A549 (cell line): ENCODE measurements at regions not wholly inside any gene's neighbourhood (a gene's known extent, or its start where the extent isn't known, plus 50 kb on each side); places are given as distances from the start of the nearest gene placed in this dataset.
A peak's percentile ranks its signal among the peaks of the same experiment; 100 is the strongest.

Experiments used
- BHLHE40 ChIP-seq: IDR thresholded peaks from 2 replicates; pipeline ENCODE4 v1.6.1; 2012; ENCODE audit warnings: low read depth, low read length, inconsistent platforms
- CBX2 ChIP-seq: fragments of 200-600 bp; sonication (generic); IDR thresholded peaks from 2 replicates; pipeline ENCODE4 v1.6.1; 2016; ENCODE audit warnings: low read depth, mild to moderate bottlenecking, borderline replicate concordance
- CBX8 ChIP-seq: fragments of 200-600 bp; sonication (generic); IDR thresholded peaks from 2 replicates; pipeline ENCODE4 v1.6.1; 2016
- HEYL ChIP-seq: fragments of 250-450 bp; sonication (Bioruptor Pico); IDR thresholded peaks from 2 replicates; pipeline ENCODE4 v1.8.0; 2021; ENCODE audit warnings: mild to moderate bottlenecking, moderate library complexity
- HOXA7 ChIP-seq: fragments of 250-450 bp; sonication (Bioruptor Pico); IDR thresholded peaks from 2 replicates; pipeline ENCODE4 v1.5.0; 2020; ENCODE audit warnings: mild to moderate bottlenecking, moderate library complexity
- HOXB13 ChIP-seq: fragments of 250-450 bp; sonication (Bioruptor Pico); IDR thresholded peaks from 2 replicates; pipeline ENCODE4 v1.5.0; 2020; ENCODE audit warnings: low read depth, mild to moderate bottlenecking, moderate library complexity
- KDM1A ChIP-seq: fragments of 200-600 bp; sonication (generic); IDR thresholded peaks from 2 replicates; pipeline ENCODE4 v1.6.1; 2016; ENCODE audit warnings: low read depth, mild to moderate bottlenecking
- MAFK ChIP-seq: fragments of 450-650 bp; IDR thresholded peaks from 2 replicates; pipeline ENCODE4 v1.6.1; 2014; ENCODE audit not compliant: partially characterized antibody
- MAZ ChIP-seq: fragments of 150-350 bp; IDR thresholded peaks from 2 replicates; pipeline ENCODE4 v1.6.1; 2014; ENCODE audit warnings: antibody characterized with exemption, low read depth, low read length, borderline replicate concordance
- MYC ChIP-seq: IDR thresholded peaks from 2 replicates; pipeline ENCODE4 v1.6.1; 2012; ENCODE audit warnings: mild to moderate bottlenecking, inconsistent platforms, low read length, improper control_type of control experiment, borderline replicate concordance
- NFE2L2 ChIP-seq: fragments of 150-350 bp; conservative IDR thresholded peaks from 2 replicates; pipeline ENCODE4 v1.6.1; 2014; ENCODE audit warnings: low read length
- NR3C1 ChIP-seq: fragments of >200 bp; sonication (Bioruptor Twin); formaldehyde crosslinking; IDR thresholded peaks from 3 replicates; pipeline ENCODE4 v1.6.1; 2017
- RAD21 ChIP-seq, 2 experiments: fragments of >200 bp in 1 of 2; sonication (Bioruptor Twin) in 1 of 2; formaldehyde crosslinking in 1 of 2; IDR thresholded peaks in 1 of 2; conservative IDR thresholded peaks in 1 of 2; 2 replicates in 1 of 2; 3 replicates in 1 of 2; pipeline ENCODE4 v1.6.1; 2012 to 2018; ENCODE audit warnings: inconsistent platforms in 1 of 2
- RARB ChIP-seq: fragments of 250-450 bp; sonication (Bioruptor Pico); IDR thresholded peaks from 2 replicates; pipeline ENCODE4 v1.8.0; 2021; ENCODE audit warnings: mild to moderate bottlenecking, moderate library complexity
- RFX5 ChIP-seq: fragments of 450-650 bp; IDR thresholded peaks from 2 replicates; pipeline ENCODE4 v1.7.1; 2014; ENCODE audit warnings: antibody characterized with exemption, mild to moderate bottlenecking, moderate library complexity
- RNF2 ChIP-seq: fragments of 200-600 bp; sonication (generic); IDR thresholded peaks from 2 replicates; pipeline ENCODE4 v1.6.1; 2016; ENCODE audit warnings: low read depth, mild to moderate bottlenecking, antibody characterized with exemption, moderate library complexity, borderline replicate concordance
- SREBF2 ChIP-seq: fragments of 450-650 bp; IDR thresholded peaks from 2 replicates; pipeline ENCODE4 v1.6.1; 2014; ENCODE audit warnings: mild to moderate bottlenecking, moderate library complexity
- TFCP2L1 ChIP-seq: fragments of 250-450 bp; sonication (Bioruptor Pico); IDR thresholded peaks from 2 replicates; pipeline ENCODE4 v1.5.0; 2021; ENCODE audit warnings: mild to moderate bottlenecking
- ZFP36 ChIP-seq: fragments of 450-650 bp; IDR thresholded peaks from 2 replicates; pipeline ENCODE4 v1.6.1; 2014; ENCODE audit warnings: borderline replicate concordance; ENCODE audit not compliant: partially characterized antibody
- TF ChIP-seq, protein P1 (sequence below): fragments of >200 bp; sonication (Bioruptor Twin); formaldehyde crosslinking; IDR thresholded peaks from 3 replicates; pipeline ENCODE4 v1.6.1; 2016
- TF ChIP-seq, protein P2 (sequence below): fragments of 150-350 bp; IDR thresholded peaks from 2 replicates; pipeline ENCODE4 v1.6.1; 2014; ENCODE audit warnings: low read depth, mild to moderate bottlenecking, low read length
- TF ChIP-seq, protein P3 (sequence below): IDR thresholded peaks from 2 replicates; pipeline ENCODE4 v1.6.1; 2012
- TF ChIP-seq, protein P4 (sequence below): IDR thresholded peaks from 2 replicates; pipeline ENCODE4 v1.6.1; 2012
- TF ChIP-seq, protein P5 (sequence below): IDR thresholded peaks from 2 replicates; pipeline ENCODE4 v1.6.1; 2012; ENCODE audit warnings: low read depth, borderline replicate concordance
- TF ChIP-seq, protein P6 (sequence below): fragments of >200 bp; sonication (Bioruptor Twin); formaldehyde crosslinking; IDR thresholded peaks from 2 replicates; pipeline ENCODE4 v1.6.1; 2016
- TF ChIP-seq, protein P7 (sequence below): fragments of 250-450 bp; sonication (Bioruptor Pico); IDR thresholded peaks from 2 replicates; pipeline ENCODE4 v1.5.0; 2020; ENCODE audit warnings: low read depth, mild to moderate bottlenecking, moderate library complexity
- TF ChIP-seq, protein P8 (sequence below): fragments of 250-450 bp; sonication (Bioruptor Pico); IDR thresholded peaks from 2 replicates; pipeline ENCODE4 v1.5.0; 2021; ENCODE audit warnings: mild to moderate bottlenecking, moderate library complexity, borderline replicate concordance

DNA sequence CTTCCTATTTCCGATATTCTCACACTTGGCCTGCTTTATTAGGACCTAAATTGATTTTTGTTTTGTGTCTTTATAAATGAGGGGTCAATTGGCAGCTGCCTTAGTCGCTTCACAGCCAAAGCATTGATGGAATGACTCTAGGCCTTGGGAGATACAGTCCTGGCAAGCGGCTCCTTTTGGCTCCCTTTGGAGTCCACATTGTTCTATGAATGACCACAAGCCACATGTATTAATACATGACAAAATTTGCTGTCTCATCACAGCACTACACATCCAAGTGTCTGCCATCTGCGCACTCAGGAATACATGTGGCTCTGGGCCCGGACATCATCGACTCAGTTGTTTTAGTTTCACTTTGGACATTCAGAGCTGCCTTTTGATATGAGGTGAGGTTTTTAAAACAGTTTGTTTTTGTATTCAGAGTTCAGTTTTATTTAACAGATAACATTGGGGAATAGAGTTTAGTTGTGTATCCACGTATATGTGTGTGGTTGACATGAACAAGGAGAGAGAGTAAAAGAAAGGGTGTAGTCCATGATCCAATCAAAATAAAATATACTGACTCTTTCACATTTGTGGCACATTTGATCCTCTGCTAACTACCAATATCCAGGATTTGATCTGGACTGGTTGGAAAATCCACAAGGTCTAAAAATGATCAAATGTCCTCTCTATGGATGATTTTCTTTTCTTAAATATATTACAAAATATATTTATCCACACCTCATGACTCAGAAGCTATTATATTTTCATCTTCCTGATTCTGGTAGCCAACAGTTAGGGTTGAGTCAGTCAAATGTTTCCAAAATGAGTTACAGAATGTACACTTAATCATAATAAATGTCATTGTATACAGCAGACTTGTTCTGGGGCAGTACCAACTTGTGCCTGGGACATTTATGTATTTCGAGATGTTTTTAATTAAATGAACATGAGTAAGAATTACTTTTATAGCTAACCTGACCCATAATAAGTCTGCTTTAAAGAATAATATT lies 114.0 kb upstream of the MTAP start (continued):
- TF ChIP-seq, protein P1, sequence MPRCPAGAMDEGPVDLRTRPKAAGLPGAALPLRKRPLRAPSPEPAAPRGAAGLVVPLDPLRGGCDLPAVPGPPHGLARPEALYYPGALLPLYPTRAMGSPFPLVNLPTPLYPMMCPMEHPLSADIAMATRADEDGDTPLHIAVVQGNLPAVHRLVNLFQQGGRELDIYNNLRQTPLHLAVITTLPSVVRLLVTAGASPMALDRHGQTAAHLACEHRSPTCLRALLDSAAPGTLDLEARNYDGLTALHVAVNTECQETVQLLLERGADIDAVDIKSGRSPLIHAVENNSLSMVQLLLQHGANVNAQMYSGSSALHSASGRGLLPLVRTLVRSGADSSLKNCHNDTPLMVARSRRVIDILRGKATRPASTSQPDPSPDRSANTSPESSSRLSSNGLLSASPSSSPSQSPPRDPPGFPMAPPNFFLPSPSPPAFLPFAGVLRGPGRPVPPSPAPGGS, result no peak
- TF ChIP-seq CBX8 (no peak), MYC (peak; percentile 84; the same call in 1 of the 2 replicates), KDM1A (no peak), MAZ (no peak), RFX5 (no peak), HEYL (CRISPR knock-in tag) (no peak), SREBF2 (no peak), NFE2L2 (peak; percentile 76), RARB (no peak), ZFP36 (no peak), TFCP2L1 (CRISPR knock-in tag) (no peak), BHLHE40 (no peak), CBX2 (no peak), HOXB13 (peak; percentile 78), RAD21 (conservative IDR thresholded peaks at IDR 0.05 in 1 of 2, IDR thresholded peaks at IDR 0.05 in 1 of 2) (no peak), HOXA7 (0 out of 2 replicates have a peak, but pooled peaks have one; percentile 31), NR3C1 (no peak; the same call in 2 of the 3 replicates), RNF2 (no peak), MAFK (peak; percentile 98)
- TF ChIP-seq, protein P2, sequence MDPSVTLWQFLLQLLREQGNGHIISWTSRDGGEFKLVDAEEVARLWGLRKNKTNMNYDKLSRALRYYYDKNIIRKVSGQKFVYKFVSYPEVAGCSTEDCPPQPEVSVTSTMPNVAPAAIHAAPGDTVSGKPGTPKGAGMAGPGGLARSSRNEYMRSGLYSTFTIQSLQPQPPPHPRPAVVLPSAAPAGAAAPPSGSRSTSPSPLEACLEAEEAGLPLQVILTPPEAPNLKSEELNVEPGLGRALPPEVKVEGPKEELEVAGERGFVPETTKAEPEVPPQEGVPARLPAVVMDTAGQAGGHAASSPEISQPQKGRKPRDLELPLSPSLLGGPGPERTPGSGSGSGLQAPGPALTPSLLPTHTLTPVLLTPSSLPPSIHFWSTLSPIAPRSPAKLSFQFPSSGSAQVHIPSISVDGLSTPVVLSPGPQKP, result no peak
- TF ChIP-seq, protein P3, sequence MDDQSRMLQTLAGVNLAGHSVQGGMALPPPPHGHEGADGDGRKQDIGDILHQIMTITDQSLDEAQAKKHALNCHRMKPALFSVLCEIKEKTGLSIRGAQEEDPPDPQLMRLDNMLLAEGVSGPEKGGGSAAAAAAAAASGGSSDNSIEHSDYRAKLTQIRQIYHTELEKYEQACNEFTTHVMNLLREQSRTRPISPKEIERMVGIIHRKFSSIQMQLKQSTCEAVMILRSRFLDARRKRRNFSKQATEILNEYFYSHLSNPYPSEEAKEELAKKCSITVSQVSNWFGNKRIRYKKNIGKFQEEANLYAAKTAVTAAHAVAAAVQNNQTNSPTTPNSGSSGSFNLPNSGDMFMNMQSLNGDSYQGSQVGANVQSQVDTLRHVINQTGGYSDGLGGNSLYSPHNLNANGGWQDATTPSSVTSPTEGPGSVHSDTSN, result no peak
- TF ChIP-seq, protein P4, sequence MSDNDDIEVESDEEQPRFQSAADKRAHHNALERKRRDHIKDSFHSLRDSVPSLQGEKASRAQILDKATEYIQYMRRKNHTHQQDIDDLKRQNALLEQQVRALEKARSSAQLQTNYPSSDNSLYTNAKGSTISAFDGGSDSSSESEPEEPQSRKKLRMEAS, result peak; percentile 90
- TF ChIP-seq, protein P5, sequence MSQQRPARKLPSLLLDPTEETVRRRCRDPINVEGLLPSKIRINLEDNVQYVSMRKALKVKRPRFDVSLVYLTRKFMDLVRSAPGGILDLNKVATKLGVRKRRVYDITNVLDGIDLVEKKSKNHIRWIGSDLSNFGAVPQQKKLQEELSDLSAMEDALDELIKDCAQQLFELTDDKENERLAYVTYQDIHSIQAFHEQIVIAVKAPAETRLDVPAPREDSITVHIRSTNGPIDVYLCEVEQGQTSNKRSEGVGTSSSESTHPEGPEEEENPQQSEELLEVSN, result peak; percentile 22; the same call in 1 of the 2 replicates
- TF ChIP-seq, protein P6, sequence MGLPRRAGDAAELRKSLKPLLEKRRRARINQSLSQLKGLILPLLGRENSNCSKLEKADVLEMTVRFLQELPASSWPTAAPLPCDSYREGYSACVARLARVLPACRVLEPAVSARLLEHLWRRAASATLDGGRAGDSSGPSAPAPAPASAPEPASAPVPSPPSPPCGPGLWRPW, result no peak
- TF ChIP-seq, protein P7, sequence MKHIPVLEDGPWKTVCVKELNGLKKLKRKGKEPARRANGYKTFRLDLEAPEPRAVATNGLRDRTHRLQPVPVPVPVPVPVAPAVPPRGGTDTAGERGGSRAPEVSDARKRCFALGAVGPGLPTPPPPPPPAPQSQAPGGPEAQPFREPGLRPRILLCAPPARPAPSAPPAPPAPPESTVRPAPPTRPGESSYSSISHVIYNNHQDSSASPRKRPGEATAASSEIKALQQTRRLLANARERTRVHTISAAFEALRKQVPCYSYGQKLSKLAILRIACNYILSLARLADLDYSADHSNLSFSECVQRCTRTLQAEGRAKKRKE (CRISPR knock-in tag), result peak; percentile 61; the same call in 1 of the 2 replicates
- TF ChIP-seq, protein P8, sequence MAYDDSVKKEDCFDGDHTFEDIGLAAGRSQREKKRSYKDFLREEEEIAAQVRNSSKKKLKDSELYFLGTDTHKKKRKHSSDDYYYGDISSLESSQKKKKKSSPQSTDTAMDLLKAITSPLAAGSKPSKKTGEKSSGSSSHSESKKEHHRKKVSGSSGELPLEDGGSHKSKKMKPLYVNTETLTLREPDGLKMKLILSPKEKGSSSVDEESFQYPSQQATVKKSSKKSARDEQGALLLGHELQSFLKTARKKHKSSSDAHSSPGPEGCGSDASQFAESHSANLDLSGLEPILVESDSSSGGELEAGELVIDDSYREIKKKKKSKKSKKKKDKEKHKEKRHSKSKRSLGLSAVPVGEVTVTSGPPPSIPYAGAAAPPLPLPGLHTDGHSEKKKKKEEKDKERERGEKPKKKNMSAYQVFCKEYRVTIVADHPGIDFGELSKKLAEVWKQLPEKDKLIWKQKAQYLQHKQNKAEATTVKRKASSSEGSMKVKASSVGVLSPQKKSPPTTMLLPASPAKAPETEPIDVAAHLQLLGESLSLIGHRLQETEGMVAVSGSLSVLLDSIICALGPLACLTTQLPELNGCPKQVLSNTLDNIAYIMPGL (CRISPR knock-in tag), result 0 out of 2 replicates have a peak, but pooled peaks have one; percentile 18
- TF ChIP-seq, all 56 proteins: peak for 17
